Panc1 (cell line): ENCODE measurements at regions not wholly inside any gene's neighbourhood (a gene's known extent, or its start where the extent isn't known, plus 50 kb on each side); places are given as distances from the start of the nearest gene placed in this dataset.
"Not testable (repeated sequence)": the region's sequence is repeated elsewhere in the genome, so short reads cannot be mapped to it uniquely, and the experiment has no call there.

ENCODE experiments used
- CTCF ChIP-seq: fragments of 450-650 bp; IDR thresholded peaks from 2 replicates; pipeline ENCODE4 v1.5.1; 2017; ENCODE audit warnings: mild to moderate bottlenecking
- POLR2AphosphoS5 ChIP-seq: IDR thresholded peaks from 2 replicates; pipeline ENCODE4 v1.6.1; 2012; ENCODE audit warnings: mild to moderate bottlenecking, low read depth, low read length, moderate library complexity
- REST ChIP-seq, 2 experiments: IDR thresholded peaks; 2 replicates each; pipeline ENCODE4 v1.6.1; 2011 to 2012; ENCODE audit warnings: low read depth in 2 of 2, control low read depth in 1 of 2, low read length in 1 of 2, mild to moderate bottlenecking in 1 of 2, moderate library complexity in 1 of 2; ENCODE audit not compliant: insufficient read depth in 1 of 2
- SIN3A ChIP-seq: IDR thresholded peaks from 2 replicates; pipeline ENCODE4 v1.6.1; 2012; ENCODE audit warnings: low read depth, mild to moderate bottlenecking, low read length, moderate library complexity, borderline replicate concordance; ENCODE audit not compliant: insufficient read depth
- TCF7L2 ChIP-seq: IDR thresholded peaks from 2 replicates; pipeline ENCODE4 v1.6.1; 2011; ENCODE audit warnings: mild to moderate bottlenecking, low read depth, low read length, inconsistent platforms

GRCh38 chr15:21027942-21028341 lies 161.8 kb upstream of the POTEB2 start:
- not testable (repeated sequence) for TF ChIP-seq CTCF; REST (IDR thresholded peaks at IDR 0.05; ENCODE audit: insufficient read depth in 1 of 2, low read depth in 2 of 2, low read length in 1 of 2); SIN3A; POLR2AphosphoS5; TCF7L2
